Cortex of kidney (tissue), 1 donor: ENCODE measurements at regions not wholly inside any gene's neighbourhood (a gene's known extent, or its start where the extent isn't known, plus 50 kb on each side); places are given as distances from the start of the nearest gene placed in this dataset.
"Not testable (repeated sequence)": the region's sequence is repeated elsewhere in the genome, so short reads cannot be mapped to it uniquely, and the experiment has no call there.

Experiments
- DNase-seq: peaks from one replicate; lab custom pipeline; 2025; lab: John Stamatoyannopoulos, UW

- no peak for DNase-seq
These were observed 83.1 kb upstream of the SSTR4 start for GRCh38 chr20:22951966-22952365.

DNA sequence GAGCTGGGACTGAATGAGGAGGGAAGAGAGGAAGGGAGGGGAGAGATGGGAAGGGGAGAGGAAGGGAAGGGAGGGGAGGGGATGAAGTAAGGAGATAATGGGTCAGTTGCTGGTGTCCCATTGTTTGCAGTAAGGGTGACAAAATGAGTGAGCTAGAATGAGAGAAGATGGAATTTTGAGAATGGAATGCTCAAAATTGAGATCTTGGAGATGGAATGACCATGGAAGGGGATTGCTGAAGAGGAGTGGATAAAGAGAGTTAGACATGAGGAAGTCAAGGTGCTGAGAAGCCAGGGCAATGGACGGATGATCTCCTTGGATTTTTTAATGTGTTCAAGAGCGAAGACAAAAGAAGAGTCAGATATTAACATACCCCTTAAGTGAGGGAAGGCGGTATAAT is 80.5 kb upstream of the SSTR4 start:
- no peak for DNase-seq

GRCh38 chr20:22958390-22958789 is 76.7 kb upstream of the SSTR4 start:
- no peak for DNase-seq

DNA sequence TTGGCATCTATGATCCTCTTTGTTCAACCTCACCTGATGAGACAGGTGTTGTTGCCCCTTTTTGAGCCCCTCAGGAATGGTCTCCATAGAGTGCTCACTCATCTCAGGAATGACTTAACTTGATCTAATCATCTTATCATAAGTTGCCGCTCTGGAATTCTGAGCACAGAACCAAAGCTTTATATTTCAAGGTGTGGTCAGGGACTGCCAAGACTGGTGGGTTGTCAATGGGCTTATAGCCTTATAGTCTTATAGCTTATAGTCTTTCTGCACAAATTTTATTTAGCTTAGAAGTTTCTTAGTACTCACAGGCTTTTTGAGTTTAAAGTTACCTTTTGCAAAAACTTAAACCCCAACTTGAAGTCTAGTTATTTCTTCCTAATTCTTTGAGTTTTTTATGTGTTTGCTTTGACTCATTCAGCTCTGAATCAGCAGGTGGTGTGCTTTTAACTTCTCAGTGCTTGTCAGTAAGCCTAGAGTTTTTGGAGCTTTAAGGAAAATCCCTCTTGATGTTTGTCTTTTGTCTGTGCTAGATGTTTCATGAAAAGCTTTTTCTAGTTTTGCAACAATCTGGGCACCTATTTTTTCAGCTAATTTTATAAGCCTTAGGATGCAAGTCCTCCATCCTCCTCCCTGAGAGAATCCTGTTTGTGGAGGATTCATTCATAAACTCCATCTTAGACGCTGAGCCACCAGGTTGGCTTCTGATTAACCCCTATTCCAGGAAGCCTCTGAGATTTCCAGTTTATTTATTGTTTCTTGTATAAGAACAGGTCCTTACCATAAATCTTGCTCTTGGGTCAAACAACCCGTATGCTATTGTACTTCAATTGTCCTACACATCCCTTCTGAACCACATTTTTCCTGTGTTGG is 72.3 kb upstream of the SSTR4 start:
- DNase-seq: no peak

DNA sequence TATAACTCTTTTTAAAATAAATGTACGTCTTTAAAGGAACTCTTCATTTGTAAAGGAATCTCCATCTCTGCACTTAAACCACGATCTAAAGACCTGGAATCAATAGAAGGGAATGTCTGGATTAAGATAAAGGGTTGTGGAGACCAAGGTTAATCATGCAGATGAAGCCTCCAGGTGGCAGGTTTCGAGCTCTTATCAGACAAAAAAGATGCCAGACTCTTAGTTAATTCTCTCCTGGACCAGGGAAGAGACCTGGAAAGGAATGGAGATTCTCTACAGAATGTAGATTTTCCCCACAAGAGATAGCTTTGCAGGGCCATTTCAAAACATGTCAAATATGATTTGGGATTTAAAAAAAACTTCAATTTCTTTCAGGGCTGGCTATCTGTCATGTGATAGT is 71.5 kb upstream of the SSTR4 start:
- DNase-seq: no peak

DNA sequence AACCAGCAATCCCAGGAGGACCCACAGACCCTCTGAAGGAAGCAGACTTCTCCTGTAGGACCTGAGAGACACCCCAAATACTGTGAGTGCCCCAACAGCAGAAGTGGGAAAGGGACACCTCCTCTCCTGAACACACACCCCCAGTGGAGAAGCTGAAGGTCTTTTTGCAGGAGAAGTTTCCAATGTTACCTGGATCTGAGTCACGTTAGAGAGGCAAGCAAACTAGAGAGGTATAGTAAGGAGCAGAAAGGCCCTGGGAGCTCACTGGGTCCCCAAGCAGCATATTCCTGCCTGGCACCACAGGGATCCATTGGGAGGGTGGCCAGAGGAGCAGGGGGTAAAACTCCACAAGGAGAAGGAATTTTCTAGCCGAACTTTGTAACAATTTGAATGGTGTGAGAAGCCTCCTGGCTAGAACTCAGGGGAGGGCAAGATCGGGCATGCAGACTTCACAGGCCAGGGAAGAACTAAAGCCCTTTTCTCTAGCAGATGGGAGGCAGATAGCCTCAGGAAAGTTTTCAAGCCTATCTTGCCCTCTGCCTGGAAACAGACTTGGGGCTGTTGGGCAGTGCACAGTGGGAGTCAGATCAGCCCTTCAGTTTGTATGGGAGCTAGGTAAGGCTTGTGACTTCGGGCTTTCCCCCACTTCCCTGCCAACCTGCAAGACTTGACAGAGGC is 68.2 kb upstream of the SSTR4 start:
- no peak for DNase-seq

DNA sequence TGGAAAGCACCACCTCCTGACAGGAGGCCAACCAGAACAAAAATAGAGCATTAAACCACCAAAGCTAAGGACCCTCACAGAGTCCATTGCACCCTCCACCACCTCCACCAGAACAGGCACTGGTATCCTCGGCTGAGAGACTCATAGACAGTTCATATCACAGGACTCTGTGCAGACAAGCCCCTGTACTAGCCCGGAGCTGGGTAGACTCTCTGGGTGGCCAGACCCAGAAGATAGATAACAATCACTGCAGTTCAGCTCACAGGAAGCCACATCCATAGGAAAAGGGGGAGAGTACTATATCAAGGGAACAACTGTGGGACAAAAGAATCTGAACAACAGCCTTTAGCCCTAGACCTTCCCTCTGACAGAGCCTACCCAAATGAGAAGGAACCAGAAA is 67.4 kb upstream of the SSTR4 start:
- DNase-seq: not testable (repeated sequence)

- not testable (repeated sequence) for DNase-seq
These were observed 66.1 kb upstream of the SSTR4 start for GRCh38 chr20:22969031-22969430.

DNA sequence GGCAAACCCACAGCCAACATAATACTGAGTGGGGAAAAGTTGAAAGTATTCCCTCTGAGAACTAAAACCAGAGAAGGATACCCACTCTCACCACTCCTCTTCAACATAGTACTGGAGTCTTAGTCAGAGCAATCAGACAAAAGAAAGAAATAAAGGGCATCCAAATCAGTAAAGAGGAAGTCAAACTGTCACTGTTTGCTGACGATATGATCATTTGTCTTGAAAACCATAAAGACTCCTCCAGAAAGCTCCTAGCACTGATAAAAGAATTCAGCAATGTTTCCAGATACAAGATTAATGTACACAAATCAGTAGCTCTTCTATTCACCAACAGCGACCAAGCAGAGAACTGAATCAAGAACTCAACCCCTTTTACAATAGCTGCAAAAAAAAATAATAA is 64.0 kb upstream of the SSTR4 start:
- DNase-seq: not testable (repeated sequence)

DNA sequence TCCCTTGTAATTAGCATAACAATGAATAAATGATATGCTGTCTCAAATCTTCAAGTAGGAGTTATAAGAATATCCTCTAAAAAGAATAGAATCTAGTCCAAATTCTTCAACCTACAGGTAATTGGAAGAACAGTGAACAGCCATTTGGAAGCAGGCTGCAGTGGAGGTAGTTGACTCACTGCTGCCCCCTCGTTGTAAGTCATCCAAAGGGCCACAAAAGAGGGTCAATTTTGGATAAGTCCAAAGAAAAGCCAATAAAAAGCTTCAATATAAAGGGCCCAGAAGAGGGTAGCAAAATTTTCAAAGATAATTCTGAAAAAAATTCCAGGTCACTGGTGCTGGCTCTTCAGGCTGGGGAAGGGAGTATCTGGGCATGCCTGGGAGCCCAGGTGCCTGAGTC is 60.8 kb upstream of the SSTR4 start:
- DNase-seq: no peak

- DNase-seq: no peak
These were observed 57.9 kb upstream of the SSTR4 start for GRCh38 chr20:22977047-22977785.

- DNase-seq: no peak
These were observed 51.1 kb upstream of the SSTR4 start for GRCh38 chr20:22984008-22984407.

DNA sequence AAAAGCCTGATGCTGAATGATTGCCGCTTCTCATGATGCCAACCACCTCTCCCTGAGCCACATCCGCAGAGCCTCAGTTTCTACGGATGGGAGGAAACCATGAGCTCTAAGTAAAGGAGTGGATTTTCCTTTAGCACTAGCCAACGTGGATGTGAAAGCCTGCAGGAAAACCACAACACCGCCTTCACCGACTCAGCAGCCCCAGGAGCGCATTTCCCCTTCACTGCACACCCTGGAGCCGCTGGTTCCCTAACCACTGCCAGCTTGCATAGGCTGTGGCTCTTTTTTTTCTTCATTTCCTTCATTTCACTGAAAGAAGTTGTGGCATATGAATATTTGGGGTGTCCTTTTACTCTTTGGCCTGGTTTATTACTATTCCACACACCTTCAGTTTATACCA is 50.5 kb upstream of the SSTR4 start:
- DNase-seq: no peak

DNA sequence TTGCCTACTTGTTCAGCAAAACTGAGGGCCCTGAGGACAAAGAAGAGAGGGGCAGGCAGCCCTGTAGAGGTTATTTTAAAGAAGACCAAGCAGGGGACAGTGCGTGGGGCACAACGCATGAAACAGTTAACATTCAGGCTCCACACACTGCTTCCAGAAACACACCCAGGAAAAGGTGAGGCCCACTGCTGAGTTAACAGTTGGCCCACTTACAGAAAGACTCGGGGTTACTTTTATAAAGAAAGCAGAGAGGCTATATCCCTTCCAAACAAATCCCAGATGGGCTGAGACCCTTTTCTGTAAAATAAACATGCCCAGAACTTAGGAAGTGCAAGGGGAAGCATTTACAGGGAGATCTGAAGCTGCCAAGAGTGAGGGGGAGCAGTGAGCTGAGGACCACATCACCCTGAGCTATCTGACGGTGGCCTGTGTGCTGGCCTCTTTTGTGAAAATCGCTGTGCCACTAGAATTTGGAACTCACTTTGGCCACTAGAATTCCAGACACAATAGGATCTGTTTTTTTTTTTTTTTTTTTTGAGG is 49.8 kb upstream of the SSTR4 start:
- DNase-seq: no peak
